Osteocyte (in vitro differentiated cells): ENCODE measurements at regions not wholly inside any gene's neighbourhood (a gene's known extent, or its start where the extent isn't known, plus 50 kb on each side); places are given as distances from the start of the nearest gene placed in this dataset.

Source experiments
- DNase-seq: peaks from one replicate; pipeline ENCODE4 v3.0.0; 2021; ENCODE audit warnings: mixed read lengths; ENCODE audit not compliant: unreplicated experiment; ENCODE audit errors: extremely low spot score
- H3K27ac Mint-ChIP-seq: one replicate; pipeline ENCODE4 v1.8.0; 2021; ENCODE audit warnings: mild to moderate bottlenecking, mixed read lengths; ENCODE audit not compliant: unreplicated experiment
- H3K27me3 Mint-ChIP-seq: one replicate; pipeline ENCODE4 v1.8.0; 2021; ENCODE audit warnings: mixed read lengths; ENCODE audit not compliant: unreplicated experiment
- H3K36me3 Mint-ChIP-seq: one replicate; pipeline ENCODE4 v1.8.0; 2021; ENCODE audit warnings: mixed read lengths; ENCODE audit not compliant: unreplicated experiment
- H3K4me1 Mint-ChIP-seq: one replicate; pipeline ENCODE4 v1.8.0; 2021; ENCODE audit warnings: mixed read lengths; ENCODE audit not compliant: unreplicated experiment
- H3K4me3 Mint-ChIP-seq: one replicate; pipeline ENCODE4 v1.8.0; 2021; ENCODE audit warnings: mild to moderate bottlenecking, moderate library complexity, mixed read lengths; ENCODE audit not compliant: unreplicated experiment
- H3K9me3 Mint-ChIP-seq: one replicate; pipeline ENCODE4 v1.8.0; 2021; ENCODE audit warnings: mixed read lengths; ENCODE audit not compliant: unreplicated experiment
- CTCF ChIP-seq: fragments of 200-600 bp; sonication (generic); IDR thresholded peaks from 2 replicates; pipeline ENCODE4 v1.5.0; 2021; ENCODE audit warnings: antibody characterized with exemption, mild to moderate bottlenecking, moderate library complexity

- H3K4me1 Mint-ChIP-seq = peaks cover 5% of the 10 kb centered on the region
- no peak overlapping the region for H3K27ac Mint-ChIP-seq
- no peak for DNase-seq
- no peak for TF ChIP-seq CTCF
- no peaks in the 10 kb centered on the region for H3K27me3 Mint-ChIP-seq
- H3K36me3 Mint-ChIP-seq = no peaks in the 10 kb centered on the region
- H3K4me3 Mint-ChIP-seq = no peak overlapping the region
- no peaks in the 10 kb centered on the region for H3K9me3 Mint-ChIP-seq
Observed at GRCh38 chr5:106085556-106085955, 1585.2 kb downstream of the EFNA5 start.

GRCh38 chr5:106085136-106085535, 1585.6 kb downstream of the EFNA5 start:
- Mint-ChIP-seq H3K27ac (no peak overlapping the region), H3K9me3 (no peaks in the 10 kb centered on the region), H3K4me3 (no peak overlapping the region), H3K36me3 (no peaks in the 10 kb centered on the region), H3K27me3 (no peaks in the 10 kb centered on the region), H3K4me1 (peaks cover 5% of the 10 kb centered on the region)
- no peak for DNase-seq
- no peak for TF ChIP-seq CTCF

- no peaks in the 10 kb centered on the region for H3K36me3 Mint-ChIP-seq
- no peak for DNase-seq
- TF ChIP-seq CTCF = no peak
- peaks cover 2% of the 10 kb centered on the region for H3K4me1 Mint-ChIP-seq
- no peaks in the 10 kb centered on the region for H3K27me3 Mint-ChIP-seq
- H3K9me3 Mint-ChIP-seq = no peaks in the 10 kb centered on the region
- H3K4me3 Mint-ChIP-seq = no peak overlapping the region
- H3K27ac Mint-ChIP-seq = no peak overlapping the region
Observed at GRCh38 chr5:106080535-106080934, 1590.2 kb downstream of the EFNA5 start.

GRCh38 chr5:106076655-106077054, 1594.1 kb downstream of the EFNA5 start:
- no peaks in the 10 kb centered on the region for H3K36me3 Mint-ChIP-seq
- no peaks in the 10 kb centered on the region for H3K9me3 Mint-ChIP-seq
- peaks cover 2% of the 10 kb centered on the region for H3K4me1 Mint-ChIP-seq
- H3K4me3 Mint-ChIP-seq = no peak overlapping the region
- no peak overlapping the region for H3K27ac Mint-ChIP-seq
- no peak for TF ChIP-seq CTCF
- H3K27me3 Mint-ChIP-seq = no peaks in the 10 kb centered on the region
- DNase-seq = no peak

GRCh38 chr5:106072208-106072607, 1598.5 kb downstream of the EFNA5 start:
- no peak for DNase-seq
- peaks cover 15% of the 10 kb centered on the region for H3K9me3 Mint-ChIP-seq
- H3K4me1 Mint-ChIP-seq = no peaks in the 10 kb centered on the region
- H3K4me3 Mint-ChIP-seq = no peak overlapping the region
- H3K36me3 Mint-ChIP-seq = peaks cover 5% of the 10 kb centered on the region
- no peaks in the 10 kb centered on the region for H3K27me3 Mint-ChIP-seq
- H3K27ac Mint-ChIP-seq = no peak overlapping the region
- TF ChIP-seq CTCF = no peak
